Prostate gland (tissue), 2 donors: ENCODE measurements at regions not wholly inside any gene's neighbourhood (a gene's known extent, or its start where the extent isn't known, plus 50 kb on each side); places are given as distances from the start of the nearest gene placed in this dataset.

ENCODE experiments used
- CTCF ChIP-seq, 4 experiments: fragments of 200-600 bp in 2 of 4; fragments of 450-650 bp in 2 of 4; sonication (generic) in 2 of 4; IDR thresholded peaks; 1 replicate in 3 of 4; 2 replicates in 1 of 4; pipeline ENCODE4 v1.5.1; 2016 to 2019; ENCODE audit warnings: antibody characterized with exemption in 4 of 4, mild to moderate bottlenecking in 2 of 4, moderate library complexity in 2 of 4
- POLR2A ChIP-seq: fragments of 450-650 bp; IDR thresholded peaks from one replicate; pipeline ENCODE4 v1.6.1; 2016; ENCODE audit warnings: antibody characterized with exemption, mild to moderate bottlenecking

DNA sequence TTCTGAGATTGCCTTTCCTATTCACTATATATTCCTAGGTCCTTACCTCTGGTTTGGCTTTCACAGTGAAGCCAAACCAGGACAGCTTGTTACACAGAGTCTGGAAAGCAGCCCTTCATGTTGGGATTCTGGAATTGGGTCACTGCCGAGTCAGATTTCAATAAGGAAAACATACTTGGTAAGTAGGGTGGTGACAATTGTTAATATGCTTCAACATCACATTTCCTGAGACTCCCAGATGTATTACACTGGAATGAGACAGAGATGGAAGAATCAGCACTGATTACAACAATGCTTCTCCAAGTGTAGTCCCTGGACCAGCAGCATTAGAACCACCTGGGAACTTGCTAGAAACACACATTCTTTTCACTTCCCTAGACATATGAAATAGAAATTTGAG lies 268.9 kb upstream of the SEMA3C start:
- no peak for TF ChIP-seq CTCF (IDR thresholded peaks at IDR 0.05)
- TF ChIP-seq POLR2A = no peak
